Right renal pelvis (tissue), 4 donors: ENCODE measurements at regions not wholly inside any gene's neighbourhood (a gene's known extent, or its start where the extent isn't known, plus 50 kb on each side); places are given as distances from the start of the nearest gene placed in this dataset.

Experiments used
- DNase-seq, 4 donors: peaks; one replicate each; pipeline ENCODE4 v3.0.0-alpha.2; 2013; ENCODE audit warnings: low read depth in 4 of 4, low spot score in 3 of 4, missing footprints in 1 of 4

- no peak for DNase-seq
Observed at GRCh38 chr2:62566847-62567246, 60.9 kb upstream of the TMEM17 start.

DNA sequence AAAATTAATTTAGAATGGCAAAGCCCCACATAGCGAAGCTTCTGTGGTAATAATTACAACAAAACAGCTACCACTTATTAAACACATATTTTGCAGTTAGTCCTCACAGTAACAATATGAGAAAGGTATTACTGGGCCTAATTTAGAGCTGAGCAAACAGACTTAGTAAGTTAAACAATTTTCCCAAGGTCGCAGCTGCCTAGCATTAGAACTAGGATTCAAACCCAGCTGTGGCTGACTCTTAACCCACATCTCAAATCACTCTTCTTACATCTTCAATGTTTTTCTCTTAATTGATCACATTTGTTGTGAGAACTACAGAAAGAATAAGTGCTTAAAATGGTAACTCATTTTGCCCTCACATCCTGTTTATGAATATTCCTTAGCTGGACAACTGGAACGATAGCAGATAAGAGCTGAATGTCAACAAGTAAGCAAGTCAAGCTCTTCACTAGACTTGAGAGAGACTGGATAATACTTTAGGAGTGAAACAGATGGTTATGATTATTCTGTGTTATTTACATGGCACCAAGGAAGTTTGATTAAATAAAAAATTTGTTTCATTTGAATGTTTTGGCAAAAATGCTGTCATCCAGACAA lies 59.4 kb upstream of the TMEM17 start:
- DNase-seq: no peak

- no peak for DNase-seq
Observed at GRCh38 chr2:62564380-62565137, 58.6 kb upstream of the TMEM17 start.

- no peak for DNase-seq
Observed at GRCh38 chr2:62561586-62561985, 55.6 kb upstream of the TMEM17 start.

GRCh38 chr2:62559582-62559981 lies 53.6 kb upstream of the TMEM17 start:
- no peak for DNase-seq

DNA sequence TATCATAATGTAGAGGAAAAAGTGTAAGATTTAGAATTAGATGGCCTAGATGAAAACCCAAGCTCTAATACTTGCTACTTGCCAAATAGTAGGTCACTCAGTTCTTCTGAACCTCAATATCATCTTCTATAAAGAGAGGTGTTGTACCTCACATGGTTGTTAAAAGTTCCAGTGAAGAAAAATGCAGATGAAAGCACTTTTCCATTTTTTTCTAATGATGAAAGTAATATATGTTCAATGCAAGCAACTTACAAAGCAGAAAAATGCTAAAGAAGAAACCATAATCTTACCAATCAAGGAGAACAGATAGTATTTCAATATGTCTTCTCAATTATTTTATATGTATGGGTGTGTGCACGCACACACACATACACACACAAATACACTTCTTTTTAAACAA lies 52.7 kb upstream of the TMEM17 start:
- DNase-seq: no peak

DNA sequence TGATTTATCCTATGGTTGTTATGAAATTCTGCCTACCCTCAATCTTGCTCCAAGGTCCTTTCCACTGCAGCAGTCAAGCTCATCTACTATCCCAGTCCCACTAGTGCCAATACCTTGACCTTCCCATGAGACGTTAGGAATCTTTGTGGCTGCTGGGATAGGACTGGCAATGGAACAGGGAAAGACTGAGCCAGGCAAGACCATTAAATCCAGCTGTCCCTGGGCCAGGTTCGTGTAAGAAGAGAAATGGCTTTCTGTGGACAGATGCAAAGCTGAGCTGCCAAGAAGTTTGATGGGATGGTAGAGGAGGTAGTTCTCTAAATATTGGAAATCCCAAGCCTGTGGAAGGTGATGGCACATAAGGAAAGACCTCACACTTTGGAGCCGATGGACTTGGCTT lies 50.1 kb upstream of the TMEM17 start:
- DNase-seq: no peak
